ENCODE measurements at regions not wholly inside any gene's neighbourhood (a gene's known extent, or its start where the extent isn't known, plus 50 kb on each side); places are given as distances from the start of the nearest gene placed in this dataset.

- no peak for DNase-seq (ENCODE audit: low read depth in 4 of 4, low spot score in 3 of 4)
These were observed 318.3 kb downstream of the NDFIP2 start for GRCh38 chr13:79799059-79799867.

GRCh38 chr13:79796136-79796535 is 315.2 kb downstream of the NDFIP2 start:
- DNase-seq (ENCODE audit: low read depth in 4 of 4, low spot score in 3 of 4): no peak

- no peak for DNase-seq (ENCODE audit: low read depth in 4 of 4, low spot score in 3 of 4)
These were observed 314.0 kb downstream of the NDFIP2 start for GRCh38 chr13:79794931-79795330.

- no peak for DNase-seq (ENCODE audit: low read depth in 4 of 4, low spot score in 3 of 4)
These were observed 311.8 kb downstream of the NDFIP2 start for GRCh38 chr13:79792716-79793115.

GRCh38 chr13:79791471-79792042 is 310.6 kb downstream of the NDFIP2 start:
- DNase-seq (ENCODE audit: low read depth in 4 of 4, low spot score in 3 of 4): no peak

- no peak for DNase-seq (ENCODE audit: low read depth in 4 of 4, low spot score in 3 of 4)
These were observed 305.2 kb downstream of the NDFIP2 start for GRCh38 chr13:79786176-79786575.

GRCh38 chr13:79782541-79783205 is 301.7 kb downstream of the NDFIP2 start:
- peak; percentile 63 to 85 (median 78) for DNase-seq (ENCODE audit: low read depth in 4 of 4, low spot score in 3 of 4)

GRCh38 chr13:79781829-79782540 is 301.0 kb downstream of the NDFIP2 start:
- no peak for DNase-seq (ENCODE audit: low read depth in 4 of 4, low spot score in 3 of 4)

GRCh38 chr13:79780240-79780639 is 299.3 kb downstream of the NDFIP2 start:
- no peak for DNase-seq (ENCODE audit: low read depth in 4 of 4, low spot score in 3 of 4)

GRCh38 chr13:79779761-79780160 is 298.8 kb downstream of the NDFIP2 start:
- DNase-seq (ENCODE audit: low read depth in 4 of 4, low spot score in 3 of 4): no peak

GRCh38 chr13:79778741-79779460 is 297.9 kb downstream of the NDFIP2 start:
- DNase-seq (ENCODE audit: low read depth in 4 of 4, low spot score in 3 of 4): no peak

- no peak for DNase-seq (ENCODE audit: low read depth in 4 of 4, low spot score in 3 of 4)
These were observed 296.5 kb downstream of the NDFIP2 start for GRCh38 chr13:79777504-79777903.

- DNase-seq (ENCODE audit: low read depth in 4 of 4, low spot score in 3 of 4): no peak
These were observed 295.8 kb downstream of the NDFIP2 start for GRCh38 chr13:79776531-79777295.

GRCh38 chr13:79775830-79776229 is 294.9 kb downstream of the NDFIP2 start:
- peak in 3 of 4 donors; percentile 51 to 70 (median 67) for DNase-seq (ENCODE audit: low read depth in 4 of 4, low spot score in 3 of 4)

GRCh38 chr13:79772811-79773210 is 291.9 kb downstream of the NDFIP2 start:
- no peak for DNase-seq (ENCODE audit: low read depth in 4 of 4, low spot score in 3 of 4)

GRCh38 chr13:79771493-79771892 is 290.5 kb downstream of the NDFIP2 start:
- no peak for DNase-seq (ENCODE audit: low read depth in 4 of 4, low spot score in 3 of 4)

GRCh38 chr13:79770056-79770455 is 289.1 kb downstream of the NDFIP2 start:
- DNase-seq (ENCODE audit: low read depth in 4 of 4, low spot score in 3 of 4): no peak

- no peak for DNase-seq (ENCODE audit: low read depth in 4 of 4, low spot score in 3 of 4)
These were observed 286.2 kb downstream of the NDFIP2 start for GRCh38 chr13:79767126-79767525.

GRCh38 chr13:79765331-79765730 is 284.4 kb downstream of the NDFIP2 start:
- DNase-seq (ENCODE audit: low read depth in 4 of 4, low spot score in 3 of 4): no peak

Data from right renal pelvis (tissue), 4 donors.